ENCODE measurements at regions not wholly inside any gene's neighbourhood (a gene's known extent, or its start where the extent isn't known, plus 50 kb on each side); places are given as distances from the start of the nearest gene placed in this dataset.

DNA sequence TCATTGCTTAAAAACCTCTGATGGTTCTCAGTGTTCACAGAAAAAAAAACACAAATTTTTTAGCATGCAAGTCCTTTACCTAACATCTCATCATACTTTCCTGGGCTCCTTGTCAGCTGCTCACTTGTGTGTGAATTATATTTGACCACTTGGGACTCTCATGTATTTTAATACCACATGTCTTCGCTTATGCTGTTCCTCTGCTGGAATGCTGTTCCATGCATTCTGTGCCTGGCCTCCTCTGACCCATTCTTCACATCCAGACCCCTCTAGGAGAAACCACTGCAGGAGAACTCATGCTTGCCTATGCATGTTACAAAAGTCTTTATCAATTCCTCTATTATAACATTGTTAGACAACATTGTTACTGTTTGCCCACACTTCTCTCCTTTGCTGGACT, 157.6 kb downstream of the PDGFRA start (continued):
- no peak for TF ChIP-seq PPARA (CRISPR knock-in tag; IDR thresholded peaks at IDR 0.05; ENCODE audit: borderline replicate concordance)
- TF ChIP-seq ZFP3 (CRISPR knock-in tag; IDR thresholded peaks at IDR 0.05): no peak
- no peak for TF ChIP-seq ZC3H10 (CRISPR knock-in tag; IDR thresholded peaks at IDR 0.05)

- ATAC-seq: no peak
- TF ChIP-seq BACH2 (CRISPR knock-in tag; IDR thresholded peaks at IDR 0.05; ENCODE audit: borderline replicate concordance): no peak
- TF ChIP-seq ZFP3 (CRISPR knock-in tag; IDR thresholded peaks at IDR 0.05): no peak
- no peak for TF ChIP-seq CSDC2 (CRISPR knock-in tag; IDR thresholded peaks at IDR 0.05)
- TF ChIP-seq GLIS3 (CRISPR knock-in tag; IDR thresholded peaks at IDR 0.05): no peak
- no peak for TF ChIP-seq SNAI2 (CRISPR knock-in tag; IDR thresholded peaks at IDR 0.05)
- TF ChIP-seq PPARA (CRISPR knock-in tag; IDR thresholded peaks at IDR 0.05; ENCODE audit: borderline replicate concordance): no peak
- TF ChIP-seq ZNF565 (CRISPR knock-in tag; conservative IDR thresholded peaks at IDR 0.05; ENCODE audit: low read depth): no peak
- TF ChIP-seq, protein P1, sequence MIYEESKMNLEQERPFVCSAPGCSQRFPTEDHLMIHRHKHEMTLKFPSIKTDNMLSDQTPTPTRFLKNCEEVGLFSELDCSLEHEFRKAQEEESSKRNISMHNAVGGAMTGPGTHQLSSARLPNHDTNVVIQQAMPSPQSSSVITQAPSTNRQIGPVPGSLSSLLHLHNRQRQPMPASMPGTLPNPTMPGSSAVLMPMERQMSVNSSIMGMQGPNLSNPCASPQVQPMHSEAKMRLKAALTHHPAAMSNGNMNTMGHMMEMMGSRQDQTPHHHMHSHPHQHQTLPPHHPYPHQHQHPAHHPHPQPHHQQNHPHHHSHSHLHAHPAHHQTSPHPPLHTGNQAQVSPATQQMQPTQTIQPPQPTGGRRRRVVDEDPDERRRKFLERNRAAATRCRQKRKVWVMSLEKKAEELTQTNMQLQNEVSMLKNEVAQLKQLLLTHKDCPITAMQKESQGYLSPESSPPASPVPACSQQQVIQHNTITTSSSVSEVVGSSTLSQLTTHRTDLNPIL (CRISPR knock-in tag; IDR thresholded peaks at IDR 0.05; ENCODE audit: low read depth): no peak
- no peak for TF ChIP-seq OSR1 (CRISPR knock-in tag; IDR thresholded peaks at IDR 0.05)
- no peak for TF ChIP-seq TCF4 (CRISPR knock-in tag; IDR thresholded peaks at IDR 0.05; ENCODE audit: borderline replicate concordance)
- TF ChIP-seq ZNF70 (CRISPR knock-in tag; IDR thresholded peaks at IDR 0.05): no peak
Observed at GRCh38 chr4:54390670-54391069, 161.6 kb downstream of the PDGFRA start.

- TF ChIP-seq CSDC2 (CRISPR knock-in tag; IDR thresholded peaks at IDR 0.05): no peak
- TF ChIP-seq BACH2 (CRISPR knock-in tag; IDR thresholded peaks at IDR 0.05; ENCODE audit: borderline replicate concordance): no peak
- TF ChIP-seq ISL1 (CRISPR knock-in tag; IDR thresholded peaks at IDR 0.05): no peak
- no peak for TF ChIP-seq ZNF8 (CRISPR knock-in tag; IDR thresholded peaks at IDR 0.05)
- TF ChIP-seq TCF4 (CRISPR knock-in tag; IDR thresholded peaks at IDR 0.05; ENCODE audit: borderline replicate concordance): no peak
- TF ChIP-seq TOX (CRISPR knock-in tag; IDR thresholded peaks at IDR 0.05; ENCODE audit: borderline replicate concordance): no peak
- TF ChIP-seq ZFP3 (CRISPR knock-in tag; IDR thresholded peaks at IDR 0.05): no peak
- no peak for TF ChIP-seq PATZ1 (CRISPR knock-in tag; IDR thresholded peaks at IDR 0.05; ENCODE audit: borderline replicate concordance)
- TF ChIP-seq, protein P1 (CRISPR knock-in tag; IDR thresholded peaks at IDR 0.05; ENCODE audit: low read depth): no peak
- no peak for TF ChIP-seq SNAI2 (CRISPR knock-in tag; IDR thresholded peaks at IDR 0.05)
- no peak for TF ChIP-seq TSHZ2 (CRISPR knock-in tag; IDR thresholded peaks at IDR 0.05)
- TF ChIP-seq PPARA (CRISPR knock-in tag; IDR thresholded peaks at IDR 0.05; ENCODE audit: borderline replicate concordance): no peak
- TF ChIP-seq ESRRG (CRISPR knock-in tag; IDR thresholded peaks at IDR 0.05): no peak
- TF ChIP-seq, protein P2, sequence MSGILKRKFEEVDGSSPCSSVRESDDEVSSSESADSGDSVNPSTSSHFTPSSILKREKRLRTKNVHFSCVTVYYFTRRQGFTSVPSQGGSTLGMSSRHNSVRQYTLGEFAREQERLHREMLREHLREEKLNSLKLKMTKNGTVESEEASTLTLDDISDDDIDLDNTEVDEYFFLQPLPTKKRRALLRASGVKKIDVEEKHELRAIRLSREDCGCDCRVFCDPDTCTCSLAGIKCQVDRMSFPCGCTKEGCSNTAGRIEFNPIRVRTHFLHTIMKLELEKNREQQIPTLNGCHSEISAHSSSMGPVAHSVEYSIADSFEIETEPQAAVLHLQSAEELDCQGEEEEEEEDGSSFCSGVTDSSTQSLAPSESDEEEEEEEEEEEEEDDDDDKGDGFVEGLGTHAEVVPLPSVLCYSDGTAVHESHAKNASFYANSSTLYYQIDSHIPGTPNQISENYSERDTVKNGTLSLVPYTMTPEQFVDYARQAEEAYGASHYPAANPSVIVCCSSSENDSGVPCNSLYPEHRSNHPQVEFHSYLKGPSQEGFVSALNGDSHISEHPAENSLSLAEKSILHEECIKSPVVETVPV (CRISPR knock-in tag; IDR thresholded peaks at IDR 0.05): no peak
Observed at GRCh38 chr4:54391104-54391503, 162.0 kb downstream of the PDGFRA start.

GRCh38 chr4:54392479-54392878, 163.4 kb downstream of the PDGFRA start:
- no peak for TF ChIP-seq ZFP3 (CRISPR knock-in tag; IDR thresholded peaks at IDR 0.05)
- TF ChIP-seq TOX (CRISPR knock-in tag; IDR thresholded peaks at IDR 0.05; ENCODE audit: borderline replicate concordance): no peak
- no peak for TF ChIP-seq ESRRG (CRISPR knock-in tag; IDR thresholded peaks at IDR 0.05)
- TF ChIP-seq RARB (CRISPR knock-in tag; IDR thresholded peaks at IDR 0.05): no peak
- no peak for TF ChIP-seq PATZ1 (CRISPR knock-in tag; IDR thresholded peaks at IDR 0.05; ENCODE audit: borderline replicate concordance)
- no peak for TF ChIP-seq BACH2 (CRISPR knock-in tag; IDR thresholded peaks at IDR 0.05; ENCODE audit: borderline replicate concordance)
- TF ChIP-seq ZFP30 (CRISPR knock-in tag; IDR thresholded peaks at IDR 0.05): no peak
- no peak for TF ChIP-seq SNAI2 (CRISPR knock-in tag; IDR thresholded peaks at IDR 0.05)
- no peak for TF ChIP-seq TCF4 (CRISPR knock-in tag; IDR thresholded peaks at IDR 0.05; ENCODE audit: borderline replicate concordance)
- TF ChIP-seq ARNTL (CRISPR knock-in tag; IDR thresholded peaks at IDR 0.05; ENCODE audit: borderline replicate concordance, low read depth): no peak
- TF ChIP-seq CSDC2 (CRISPR knock-in tag; IDR thresholded peaks at IDR 0.05): no peak
- no peak for ATAC-seq

More at GRCh38 chr4:54391104-54391503, 162.0 kb downstream of the PDGFRA start:
- ATAC-seq: no peak

Data from SK-N-SH treated with all-trans-retinoic acid at 6 μM for 48 hours (cell line).